Upper lobe of left lung (tissue), 4 donors: ENCODE measurements at regions not wholly inside any gene's neighbourhood (a gene's known extent, or its start where the extent isn't known, plus 50 kb on each side); places are given as distances from the start of the nearest gene placed in this dataset.

ENCODE experiments used
- EP300 ChIP-seq, 4 donors: sonication (generic); formaldehyde crosslinking; IDR thresholded peaks; one replicate each; pipeline ENCODE4 v1.5.1; 2017; ENCODE audit warnings: antibody characterized with exemption in 4 of 4, control low read depth in 2 of 4
- POLR2A ChIP-seq, 4 donors: fragments of 450-650 bp; IDR thresholded peaks; one replicate each; pipeline ENCODE4 v1.5.1; 2016 to 2017; ENCODE audit warnings: antibody characterized with exemption in 4 of 4, mild to moderate bottlenecking in 2 of 4
- POLR2AphosphoS5 ChIP-seq, 2 donors: sonication (generic); formaldehyde crosslinking; IDR thresholded peaks; one replicate each; pipeline ENCODE4 v1.5.1; 2017; ENCODE audit warnings: antibody characterized with exemption in 2 of 2
- TF ChIP-seq, protein P1 (sequence below), 6 experiments: fragments of 450-650 bp in 4 of 6; fragments of 200-600 bp in 2 of 6; sonication (generic) in 2 of 6; IDR thresholded peaks; one replicate each; pipeline ENCODE4 v1.5.1; 2016 to 2019; ENCODE audit warnings: antibody characterized with exemption in 6 of 6

DNA sequence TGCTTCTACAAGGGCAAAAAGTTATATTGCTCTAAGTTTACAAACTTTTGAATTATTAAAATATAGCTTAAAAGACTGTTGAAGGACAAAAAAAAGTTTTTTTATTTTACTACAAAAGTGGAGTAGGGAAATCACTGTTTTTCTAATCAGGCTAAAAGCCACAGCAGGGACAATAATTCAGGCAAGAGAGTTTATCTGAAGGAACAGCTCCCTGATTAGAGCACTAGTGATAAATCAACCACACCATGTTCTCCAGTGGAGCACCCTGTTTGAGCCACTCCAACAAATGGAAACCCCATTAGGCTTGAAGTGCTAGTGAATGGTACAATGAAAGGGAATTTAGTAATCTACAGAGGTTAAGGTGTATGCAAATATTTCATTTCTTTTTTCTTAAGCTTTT lies 357.1 kb downstream of the SEMA3D start:
- TF ChIP-seq, protein P1, sequence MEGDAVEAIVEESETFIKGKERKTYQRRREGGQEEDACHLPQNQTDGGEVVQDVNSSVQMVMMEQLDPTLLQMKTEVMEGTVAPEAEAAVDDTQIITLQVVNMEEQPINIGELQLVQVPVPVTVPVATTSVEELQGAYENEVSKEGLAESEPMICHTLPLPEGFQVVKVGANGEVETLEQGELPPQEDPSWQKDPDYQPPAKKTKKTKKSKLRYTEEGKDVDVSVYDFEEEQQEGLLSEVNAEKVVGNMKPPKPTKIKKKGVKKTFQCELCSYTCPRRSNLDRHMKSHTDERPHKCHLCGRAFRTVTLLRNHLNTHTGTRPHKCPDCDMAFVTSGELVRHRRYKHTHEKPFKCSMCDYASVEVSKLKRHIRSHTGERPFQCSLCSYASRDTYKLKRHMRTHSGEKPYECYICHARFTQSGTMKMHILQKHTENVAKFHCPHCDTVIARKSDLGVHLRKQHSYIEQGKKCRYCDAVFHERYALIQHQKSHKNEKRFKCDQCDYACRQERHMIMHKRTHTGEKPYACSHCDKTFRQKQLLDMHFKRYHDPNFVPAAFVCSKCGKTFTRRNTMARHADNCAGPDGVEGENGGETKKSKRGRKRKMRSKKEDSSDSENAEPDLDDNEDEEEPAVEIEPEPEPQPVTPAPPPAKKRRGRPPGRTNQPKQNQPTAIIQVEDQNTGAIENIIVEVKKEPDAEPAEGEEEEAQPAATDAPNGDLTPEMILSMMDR (IDR thresholded peaks at IDR 0.05) = no peak
- TF ChIP-seq POLR2A (IDR thresholded peaks at IDR 0.05) = no peak
- no peak for TF ChIP-seq EP300 (IDR thresholded peaks at IDR 0.05)
- TF ChIP-seq POLR2AphosphoS5 (IDR thresholded peaks at IDR 0.05) = no peak
